Neural progenitor cell (in vitro differentiated cells): ENCODE measurements at regions not wholly inside any gene's neighbourhood (a gene's known extent, or its start where the extent isn't known, plus 50 kb on each side); places are given as distances from the start of the nearest gene placed in this dataset.

ENCODE experiments used
- DNase-seq: peaks from one replicate; pipeline ENCODE4 v3.0.0-alpha.2; 2016; ENCODE audit warnings: low spot score
- H2AFZ ChIP-seq: fragments of 200-600 bp; sonication (generic); replicated peaks from 2 replicates; pipeline ENCODE4 v1.6.1; 2016; ENCODE audit warnings: antibody characterized with exemption
- H3F3A ChIP-seq: fragments of 200-600 bp; sonication (generic); 2 replicates; pipeline ENCODE4 v1.6.1; 2016; ENCODE audit warnings: antibody characterized with exemption, low read depth
- H3K27ac ChIP-seq: fragments of 200-600 bp; sonication (generic); 2 replicates; pipeline ENCODE4 v1.5.1; 2016; ENCODE audit warnings: mild to moderate bottlenecking
- H3K27me3 ChIP-seq: fragments of 200-600 bp; sonication (generic); 2 replicates; pipeline ENCODE4 v1.6.1; 2016; ENCODE audit warnings: mild to moderate bottlenecking, moderate library complexity
- H3K36me3 ChIP-seq: fragments of 200-600 bp; sonication (generic); 2 replicates; pipeline ENCODE4 v1.5.1; 2016
- H3K4me1 ChIP-seq: fragments of 200-600 bp; sonication (generic); 2 replicates; pipeline ENCODE4 v1.6.1; 2016; ENCODE audit warnings: mixed run types
- H3K4me2 ChIP-seq: fragments of 200-600 bp; sonication (generic); 2 replicates; pipeline ENCODE4 v1.6.1; 2016
- H3K4me3 ChIP-seq: fragments of 200-600 bp; sonication (generic); 2 replicates; pipeline ENCODE4 v1.5.1; 2016
- H3K79me2 ChIP-seq: fragments of 200-600 bp; sonication (generic); 2 replicates; pipeline ENCODE4 v1.6.1; 2016; ENCODE audit warnings: low read depth
- H3K9ac ChIP-seq: fragments of 200-600 bp; sonication (generic); 2 replicates; pipeline ENCODE4 v1.6.1; 2016
- H3K9me3 ChIP-seq: fragments of 200-600 bp; sonication (generic); 2 replicates; pipeline ENCODE4 v1.5.1; 2016; ENCODE audit warnings: low read depth
- H4K20me1 ChIP-seq: fragments of 200-600 bp; sonication (generic); 2 replicates; pipeline ENCODE4 v1.6.1; 2016; ENCODE audit warnings: low read depth
- H3K27ac Mint-ChIP-seq: 3 replicates; pipeline ENCODE4 v1.8.0; 2021; ENCODE audit warnings: mixed read lengths
- H3K27me3 Mint-ChIP-seq: 2 replicates; pipeline ENCODE4 v1.8.0; 2022; ENCODE audit warnings: low read depth, mild to moderate bottlenecking, inconsistent platforms, moderate library complexity, mixed read lengths; ENCODE audit not compliant: insufficient read depth
- H3K36me3 Mint-ChIP-seq: 3 replicates; pipeline ENCODE4 v1.8.0; 2021; ENCODE audit warnings: mixed read lengths
- H3K4me1 Mint-ChIP-seq: 3 replicates; pipeline ENCODE4 v1.8.0; 2021; ENCODE audit warnings: mixed read lengths
- H3K4me3 Mint-ChIP-seq: 3 replicates; pipeline ENCODE4 v1.8.0; 2021; ENCODE audit warnings: mild to moderate bottlenecking, moderate library complexity, mixed read lengths
- H3K9me3 Mint-ChIP-seq: 3 replicates; pipeline ENCODE4 v1.8.0; 2020; ENCODE audit warnings: mixed read lengths
- CTCF ChIP-seq: fragments of 200-600 bp; sonication (generic); IDR thresholded peaks from 2 replicates; pipeline ENCODE4 v1.5.1; 2017; ENCODE audit warnings: antibody characterized with exemption, mild to moderate bottlenecking
- EZH2 ChIP-seq: fragments of 200-600 bp; sonication (generic); IDR thresholded peaks from 2 replicates; pipeline ENCODE4 v1.6.1; 2017; ENCODE audit warnings: antibody characterized with exemption, mild to moderate bottlenecking, moderate library complexity
- EZH2phosphoT487 ChIP-seq: fragments of 200-600 bp; sonication (generic); IDR thresholded peaks from 2 replicates; pipeline ENCODE4 v1.6.1; 2017; ENCODE audit warnings: antibody characterized with exemption

GRCh38 chr13:73740666-73741065 is 393.5 kb downstream of the KLF12 start:
- Mint-ChIP-seq H3K4me1 (peaks cover 24% of the 10 kb centered on the region), H3K36me3 (peaks cover 7% of the 10 kb centered on the region), H3K4me3 (no peak overlapping the region), H3K9me3 (no peaks in the 10 kb centered on the region), H3K27me3 (no peaks in the 10 kb centered on the region), H3K27ac (no peak overlapping the region)
- H3K9me3 ChIP-seq = no peaks in the 10 kb centered on the region
- no peak for TF ChIP-seq EZH2
- no peak for TF ChIP-seq CTCF
- no peak for TF ChIP-seq EZH2phosphoT487
- no peak overlapping the region for H2AFZ ChIP-seq
- DNase-seq = no peak
- H3F3A ChIP-seq = peaks cover 9% of the 10 kb centered on the region
- H4K20me1 ChIP-seq = no peaks in the 10 kb centered on the region
- no peaks in the 10 kb centered on the region for H3K79me2 ChIP-seq
- no peaks in the 10 kb centered on the region for H3K36me3 ChIP-seq
- no peak overlapping the region for H3K4me3 ChIP-seq
- H3K27ac ChIP-seq = no peak overlapping the region
- H3K9ac ChIP-seq = no peak overlapping the region
- H3K4me1 ChIP-seq = peaks cover 19% of the 10 kb centered on the region
- H3K27me3 ChIP-seq = no peaks in the 10 kb centered on the region
- H3K4me2 ChIP-seq = no peak overlapping the region

- H3F3A ChIP-seq = peaks cover 9% of the 10 kb centered on the region
- H3K36me3 ChIP-seq = no peaks in the 10 kb centered on the region
- H3K4me2 ChIP-seq = no peak overlapping the region
- DNase-seq = no peak
- no peak overlapping the region for H3K4me3 ChIP-seq
- H3K9ac ChIP-seq = no peak overlapping the region
- no peak overlapping the region for H2AFZ ChIP-seq
- H3K79me2 ChIP-seq = no peaks in the 10 kb centered on the region
- no peaks in the 10 kb centered on the region for H4K20me1 ChIP-seq
- no peaks in the 10 kb centered on the region for H3K27me3 Mint-ChIP-seq
- H3K27ac ChIP-seq = no peak overlapping the region
- no peaks in the 10 kb centered on the region for H3K9me3 ChIP-seq
- H3K27me3 ChIP-seq = no peaks in the 10 kb centered on the region
- peaks cover 19% of the 10 kb centered on the region for H3K4me1 ChIP-seq
- H3K9me3 Mint-ChIP-seq = no peaks in the 10 kb centered on the region
- peaks cover 7% of the 10 kb centered on the region for H3K36me3 Mint-ChIP-seq
- no peak overlapping the region for H3K4me3 Mint-ChIP-seq
- H3K4me1 Mint-ChIP-seq = peaks cover 25% of the 10 kb centered on the region
- TF ChIP-seq EZH2 = no peak
- TF ChIP-seq CTCF = no peak
- no peak for TF ChIP-seq EZH2phosphoT487
- H3K27ac Mint-ChIP-seq = no peak overlapping the region
Measured at GRCh38 chr13:73739394-73739793, 394.8 kb downstream of the KLF12 start.

- Mint-ChIP-seq H3K27ac (no peak overlapping the region), H3K27me3 (no peaks in the 10 kb centered on the region), H3K4me3 (no peak overlapping the region), H3K36me3 (peaks cover 3% of the 10 kb centered on the region), H3K9me3 (no peaks in the 10 kb centered on the region), H3K4me1 (peaks cover 21% of the 10 kb centered on the region)
- Histone ChIP-seq H2AFZ (no peak overlapping the region), H4K20me1 (no peaks in the 10 kb centered on the region), H3K79me2 (no peaks in the 10 kb centered on the region), H3K4me2 (no peak overlapping the region), H3K9me3 (no peaks in the 10 kb centered on the region), H3K4me1 (peaks cover 19% of the 10 kb centered on the region), H3K36me3 (no peaks in the 10 kb centered on the region), H3K9ac (no peak overlapping the region), H3K4me3 (no peak overlapping the region), H3K27ac (no peak overlapping the region), H3K27me3 (no peaks in the 10 kb centered on the region), H3F3A (peaks cover 9% of the 10 kb centered on the region)
- TF ChIP-seq EZH2phosphoT487 (no peak), CTCF (no peak), EZH2 (no peak)
- no peak for DNase-seq
Measured at GRCh38 chr13:73738626-73739025, 395.6 kb downstream of the KLF12 start.

- Histone ChIP-seq H3K27ac (no peak overlapping the region), H3K4me3 (no peak overlapping the region), H3K9me3 (no peaks in the 10 kb centered on the region), H3K4me1 (peaks cover 18% of the 10 kb centered on the region), H3K9ac (no peak overlapping the region), H3K36me3 (no peaks in the 10 kb centered on the region), H3K4me2 (no peak overlapping the region), H3F3A (peaks cover 9% of the 10 kb centered on the region), H2AFZ (no peak overlapping the region), H3K27me3 (no peaks in the 10 kb centered on the region), H3K79me2 (no peaks in the 10 kb centered on the region), H4K20me1 (no peaks in the 10 kb centered on the region)
- H3K27ac Mint-ChIP-seq = no peak overlapping the region
- no peak for DNase-seq
- H3K4me3 Mint-ChIP-seq = no peak overlapping the region
- no peaks in the 10 kb centered on the region for H3K27me3 Mint-ChIP-seq
- H3K36me3 Mint-ChIP-seq = peaks cover 3% of the 10 kb centered on the region
- peaks cover 21% of the 10 kb centered on the region for H3K4me1 Mint-ChIP-seq
- no peaks in the 10 kb centered on the region for H3K9me3 Mint-ChIP-seq
- TF ChIP-seq CTCF (no peak), EZH2 (no peak), EZH2phosphoT487 (no peak)
Measured at GRCh38 chr13:73737214-73737613, 397.0 kb downstream of the KLF12 start.
